Mesendoderm (in vitro differentiated cells): ENCODE measurements at regions not wholly inside any gene's neighbourhood (a gene's known extent, or its start where the extent isn't known, plus 50 kb on each side); places are given as distances from the start of the nearest gene placed in this dataset.
"Not testable (repeated sequence)": the region's sequence is repeated elsewhere in the genome, so short reads cannot be mapped to it uniquely, and the experiment has no call there.

Experiments used
- DNase-seq: peaks from one replicate; pipeline ENCODE4 v3.0.0; 2013
- H2AK5ac ChIP-seq: 2 replicates; pipeline ENCODE4 v1.6.1; 2013; ENCODE audit warnings: low read length, inconsistent platforms
- H2BK120ac ChIP-seq: 2 replicates; pipeline ENCODE4 v1.6.1; 2013; ENCODE audit warnings: low read depth, mild to moderate bottlenecking, low read length, moderate library complexity, mixed read lengths
- H2BK15ac ChIP-seq: replicated peaks from 2 replicates; pipeline ENCODE4 v1.6.1; 2013; ENCODE audit warnings: low read depth, mild to moderate bottlenecking, moderate library complexity
- H2BK5ac ChIP-seq: 2 replicates; pipeline ENCODE4 v1.6.1; 2013; ENCODE audit warnings: low read length, inconsistent platforms
- H3K18ac ChIP-seq: 2 replicates; pipeline ENCODE4 v1.6.1; 2013; ENCODE audit warnings: mild to moderate bottlenecking, low read length, mixed read lengths
- H3K23ac ChIP-seq: one replicate; pipeline ENCODE4 v1.6.1; 2013; ENCODE audit warnings: low read length
- H3K27ac ChIP-seq: 2 replicates; pipeline ENCODE4 v1.5.1; 2013; ENCODE audit warnings: low read depth, mild to moderate bottlenecking, inconsistent platforms, low read length, moderate library complexity
- H3K27me3 ChIP-seq: 2 replicates; pipeline ENCODE4 v1.6.1; 2013; ENCODE audit warnings: low read length, control low read depth, mild to moderate bottlenecking, inconsistent platforms; ENCODE audit not compliant: insufficient read depth, poor library complexity
- H3K36me3 ChIP-seq: 2 replicates; pipeline ENCODE4 v1.6.1; 2013; ENCODE audit warnings: low read length, inconsistent platforms; ENCODE audit not compliant: control insufficient read depth, insufficient read depth
- H3K4ac ChIP-seq: one replicate; pipeline ENCODE4 v1.6.1; 2013; ENCODE audit warnings: low read depth, mild to moderate bottlenecking, low read length, moderate library complexity
- H3K4me1 ChIP-seq: 2 replicates; pipeline ENCODE4 v1.6.1; 2013; ENCODE audit warnings: low read depth, low read length, inconsistent platforms; ENCODE audit not compliant: control insufficient read depth
- H3K4me2 ChIP-seq: 2 replicates; pipeline ENCODE4 v1.6.1; 2013; ENCODE audit warnings: low read length
- H3K4me3 ChIP-seq: 2 replicates; pipeline ENCODE4 v1.5.1; 2013; ENCODE audit warnings: mild to moderate bottlenecking, low read length
- H3K56ac ChIP-seq: one replicate; pipeline ENCODE4 v1.6.1; 2013; ENCODE audit warnings: low read length
- H3K79me1 ChIP-seq: 2 replicates; pipeline ENCODE4 v1.6.1; 2013; ENCODE audit warnings: low read length, inconsistent platforms
- H3K79me2 ChIP-seq: 2 replicates; pipeline ENCODE4 v1.6.1; 2013; ENCODE audit warnings: mild to moderate bottlenecking, low read length; ENCODE audit not compliant: control insufficient read depth, insufficient read depth
- H3K9ac ChIP-seq: 2 replicates; pipeline ENCODE4 v1.6.1; 2013; ENCODE audit warnings: low read length, inconsistent platforms
- H4K5ac ChIP-seq: one replicate; pipeline ENCODE4 v1.6.1; 2013; ENCODE audit warnings: low read length
- H4K8ac ChIP-seq: one replicate; pipeline ENCODE4 v1.6.1; 2013; ENCODE audit warnings: low read depth, mild to moderate bottlenecking, control low read depth, low read length, moderate library complexity
- WGBS: extraction: QIAGEN DNeasy Blood & Tissue Kit; methylation state at CpG from one replicate; pipeline ENCODE4 v1.1.7; 2013; ENCODE audit warnings: low lambda C conversion rate, missing lambda C conversion rate; ENCODE audit not compliant: insufficient coverage; ENCODE audit errors: extremely low coverage; 5-methylcytosine and 5-hydroxymethylcytosine counted together

GRCh38 chr12:47346251-47347019, 266.7 kb upstream of the AMIGO2 start:
- Histone ChIP-seq H3K4ac (no peak overlapping the region), H3K79me1 (no peaks in the 10 kb centered on the region), H4K8ac (no peak overlapping the region), H4K5ac (no peak overlapping the region), H3K4me1 (no peaks in the 10 kb centered on the region), H3K18ac (peak overlapping the region; percentile 51), H3K4me3 (no peak overlapping the region), H3K23ac (no peak overlapping the region), H3K9ac (no peak overlapping the region), H2BK120ac (no peak overlapping the region), H3K4me2 (no peak overlapping the region), H3K56ac (no peak overlapping the region), H2BK5ac (no peak overlapping the region), H3K79me2 (no peaks in the 10 kb centered on the region), H2AK5ac (no peak overlapping the region), H3K36me3 (no peaks in the 10 kb centered on the region), H3K27ac (no peak overlapping the region), H3K27me3 (no peaks in the 10 kb centered on the region), H2BK15ac (no peak overlapping the region)
- DNase-seq = peak; percentile 27
- WGBS = no CpG with 5 or more reads among the region's 4 CpGs

- Histone ChIP-seq H3K27ac (no peak overlapping the region), H3K79me1 (no peaks in the 10 kb centered on the region), H2BK15ac (no peak overlapping the region), H3K4ac (no peak overlapping the region), H3K4me2 (no peak overlapping the region), H4K5ac (no peak overlapping the region), H3K9ac (no peak overlapping the region), H3K23ac (no peak overlapping the region), H3K56ac (no peak overlapping the region), H3K4me1 (no peaks in the 10 kb centered on the region), H4K8ac (no peak overlapping the region), H2BK120ac (no peak overlapping the region), H3K18ac (no peak overlapping the region), H2AK5ac (no peak overlapping the region), H3K4me3 (no peak overlapping the region), H3K79me2 (no peaks in the 10 kb centered on the region), H3K27me3 (no peaks in the 10 kb centered on the region), H2BK5ac (no peak overlapping the region), H3K36me3 (no peaks in the 10 kb centered on the region)
- no peak for DNase-seq
- no CpG with 5 or more reads among the region's 2 CpGs for WGBS
These were observed 264.2 kb upstream of the AMIGO2 start for GRCh38 chr12:47343684-47344567.

- no peaks in the 10 kb centered on the region for H3K4me1 ChIP-seq
- H4K8ac ChIP-seq = no peak overlapping the region
- H3K27ac ChIP-seq = no peak overlapping the region
- WGBS = no CpG with 5 or more reads among the region's 7 CpGs
- H3K4me3 ChIP-seq = no peak overlapping the region
- no peak overlapping the region for H2BK15ac ChIP-seq
- no peak overlapping the region for H2BK120ac ChIP-seq
- no peak overlapping the region for H2BK5ac ChIP-seq
- H3K18ac ChIP-seq = no peak overlapping the region
- H3K9ac ChIP-seq = no peak overlapping the region
- H3K4me2 ChIP-seq = no peak overlapping the region
- no peak overlapping the region for H4K5ac ChIP-seq
- no peak overlapping the region for H2AK5ac ChIP-seq
- no peak for DNase-seq
- no peaks in the 10 kb centered on the region for H3K27me3 ChIP-seq
- no peak overlapping the region for H3K23ac ChIP-seq
- H3K79me2 ChIP-seq = no peaks in the 10 kb centered on the region
- no peaks in the 10 kb centered on the region for H3K79me1 ChIP-seq
- no peak overlapping the region for H3K4ac ChIP-seq
- H3K36me3 ChIP-seq = no peaks in the 10 kb centered on the region
- no peak overlapping the region for H3K56ac ChIP-seq
These were observed 260.8 kb upstream of the AMIGO2 start for GRCh38 chr12:47340411-47341015.

- Histone ChIP-seq H2BK120ac (no peak overlapping the region), H3K9ac (no peak overlapping the region), H3K18ac (no peak overlapping the region), H3K27me3 (no peaks in the 10 kb centered on the region), H2AK5ac (no peak overlapping the region), H3K4me3 (no peak overlapping the region), H4K5ac (no peak overlapping the region), H3K4me1 (no peaks in the 10 kb centered on the region), H3K56ac (no peak overlapping the region), H3K79me1 (no peaks in the 10 kb centered on the region), H2BK5ac (no peak overlapping the region), H3K4ac (no peak overlapping the region), H4K8ac (no peak overlapping the region), H3K79me2 (no peaks in the 10 kb centered on the region), H3K36me3 (no peaks in the 10 kb centered on the region), H3K27ac (no peak overlapping the region), H2BK15ac (no peak overlapping the region), H3K4me2 (no peak overlapping the region), H3K23ac (no peak overlapping the region)
- no peak for DNase-seq
These were observed 257.8 kb upstream of the AMIGO2 start for GRCh38 chr12:47337581-47337980.

GRCh38 chr12:47333271-47333858, 253.6 kb upstream of the AMIGO2 start:
- not testable (repeated sequence) for H3K4me3 ChIP-seq, H3K79me1 ChIP-seq, DNase-seq, H4K8ac ChIP-seq, H3K23ac ChIP-seq, H3K27ac ChIP-seq, H2AK5ac ChIP-seq, H3K4me2 ChIP-seq, H3K4ac ChIP-seq, H3K36me3 ChIP-seq, H2BK120ac ChIP-seq, H2BK5ac ChIP-seq, H3K18ac ChIP-seq, H3K56ac ChIP-seq, H3K79me2 ChIP-seq, H2BK15ac ChIP-seq, H3K27me3 ChIP-seq, H3K9ac ChIP-seq, H4K5ac ChIP-seq, H3K4me1 ChIP-seq
- no CpG with 5 or more reads among the region's 22 CpGs for WGBS
